Liver (tissue), 8 donors: ENCODE measurements at regions not wholly inside any gene's neighbourhood (a gene's known extent, or its start where the extent isn't known, plus 50 kb on each side); places are given as distances from the start of the nearest gene placed in this dataset.

Source experiments
- DNase-seq: peaks from one replicate; pipeline ENCODE4 v3.0.0-alpha.2; 2017; ENCODE audit warnings: low spot score
- H3K27ac ChIP-seq, 2 donors: one replicate each; pipeline ENCODE4 v1.7.0; 2013; ENCODE audit warnings: inconsistent platforms in 2 of 2, low read length in 2 of 2, control low read depth in 1 of 2, low read depth in 1 of 2, mild to moderate bottlenecking in 1 of 2
- H3K27me3 ChIP-seq, 4 donors: one replicate each; pipeline versions ENCODE4 v1.6.1 to v1.7.0; 2013; ENCODE audit warnings: low read length in 3 of 4, inconsistent platforms in 1 of 4, mild to moderate bottlenecking in 1 of 4, moderate library complexity in 1 of 4; ENCODE audit not compliant: control insufficient read depth in 4 of 4, insufficient read depth in 4 of 4
- H3K36me3 ChIP-seq, 4 donors: one replicate each; pipeline versions ENCODE4 v1.6.1 to v1.7.0; 2013; ENCODE audit warnings: low read length in 3 of 4, mild to moderate bottlenecking in 3 of 4, low read depth in 1 of 4, moderate library complexity in 1 of 4; ENCODE audit not compliant: control insufficient read depth in 4 of 4, insufficient read depth in 3 of 4
- H3K4me1 ChIP-seq, 4 donors: one replicate each; pipeline versions ENCODE4 v1.6.1 to v1.7.0; 2013; ENCODE audit warnings: low read length in 3 of 4, mild to moderate bottlenecking in 3 of 4, moderate library complexity in 1 of 4; ENCODE audit not compliant: control insufficient read depth in 4 of 4, insufficient read depth in 4 of 4
- H3K4me3 ChIP-seq, 3 donors: one replicate each; pipeline versions ENCODE4 v1.6.1 to v1.7.0; 2013; ENCODE audit warnings: low read length in 3 of 3, control low read depth in 1 of 3, low read depth in 1 of 3, mild to moderate bottlenecking in 1 of 3
- H3K9ac ChIP-seq, 2 donors: one replicate each; pipeline ENCODE4 v1.7.0; 2013; ENCODE audit warnings: low read length in 2 of 2, mild to moderate bottlenecking in 2 of 2, moderate library complexity in 2 of 2, control low read depth in 1 of 2, low read depth in 1 of 2
- H3K9me3 ChIP-seq, 4 donors: one replicate each; pipeline versions ENCODE4 v1.6.1 to v1.7.0; 2013; ENCODE audit warnings: low read length in 3 of 4; ENCODE audit not compliant: control insufficient read depth in 4 of 4
- ATF3 ChIP-seq: IDR thresholded peaks from 2 replicates; pipeline ENCODE4 v1.6.1; 2016; ENCODE audit warnings: antibody characterized with exemption
- CTCF ChIP-seq: fragments of 150-350 bp; IDR thresholded peaks from 2 replicates; pipeline ENCODE4 v1.5.1; 2017; ENCODE audit warnings: improper control_type of control experiment, low read depth, low read length; ENCODE audit not compliant: missing input control
- EGR1 ChIP-seq, 2 donors: IDR thresholded peaks; 2 replicates each; pipeline ENCODE4 v1.6.1; 2016 to 2018; ENCODE audit warnings: antibody characterized with exemption in 2 of 2, low read depth in 2 of 2
- FOXA1 ChIP-seq: IDR thresholded peaks from 2 replicates; pipeline ENCODE4 v1.6.1; 2016; ENCODE audit warnings: antibody characterized with exemption
- FOXA2 ChIP-seq: IDR thresholded peaks from 2 replicates; pipeline ENCODE4 v1.6.1; 2016; ENCODE audit warnings: antibody characterized with exemption
- GABPA ChIP-seq, 2 donors: IDR thresholded peaks in 1 of 2; conservative IDR thresholded peaks in 1 of 2; 2 replicates each; pipeline ENCODE4 v1.6.1; 2016; ENCODE audit warnings: antibody characterized with exemption in 2 of 2, mild to moderate bottlenecking in 1 of 2, moderate library complexity in 1 of 2
- HNF4A ChIP-seq, 2 donors: conservative IDR thresholded peaks; 2 replicates each; pipeline ENCODE4 v1.6.1; 2016; ENCODE audit warnings: antibody characterized with exemption in 2 of 2, mild to moderate bottlenecking in 2 of 2
- HNF4G ChIP-seq: IDR thresholded peaks from 2 replicates; pipeline ENCODE4 v1.6.1; 2016; ENCODE audit warnings: antibody characterized with exemption
- JUND ChIP-seq, 2 donors: IDR thresholded peaks; 2 replicates each; pipeline ENCODE4 v1.6.1; 2016; ENCODE audit warnings: antibody characterized with exemption in 2 of 2
- MAX ChIP-seq: IDR thresholded peaks from 2 replicates; pipeline ENCODE4 v1.6.1; 2016; ENCODE audit warnings: antibody characterized with exemption
- NR2F2 ChIP-seq: IDR thresholded peaks from 2 replicates; pipeline ENCODE4 v1.6.1; 2016; ENCODE audit warnings: antibody characterized with exemption
- RAD21 ChIP-seq, 2 donors: IDR thresholded peaks; 2 replicates each; pipeline ENCODE4 v1.6.1; 2016; ENCODE audit warnings: antibody characterized with exemption in 2 of 2, mild to moderate bottlenecking in 2 of 2
- REST ChIP-seq: IDR thresholded peaks from 2 replicates; pipeline ENCODE4 v1.6.1; 2016; ENCODE audit warnings: antibody characterized with exemption, mild to moderate bottlenecking
- RXRA ChIP-seq, 2 donors: IDR thresholded peaks; 2 replicates each; pipeline ENCODE4 v1.6.1; 2017 to 2018; ENCODE audit warnings: antibody characterized with exemption in 2 of 2, mild to moderate bottlenecking in 1 of 2
- SP1 ChIP-seq: IDR thresholded peaks from 2 replicates; pipeline ENCODE4 v1.6.1; 2018; ENCODE audit warnings: antibody characterized with exemption, mild to moderate bottlenecking
- TAF1 ChIP-seq: conservative IDR thresholded peaks from 2 replicates; pipeline ENCODE4 v1.6.1; 2016; ENCODE audit warnings: antibody characterized with exemption, mild to moderate bottlenecking
- YY1 ChIP-seq: IDR thresholded peaks from 2 replicates; pipeline ENCODE4 v1.6.1; 2016; ENCODE audit warnings: antibody characterized with exemption, mild to moderate bottlenecking
- ZBTB33 ChIP-seq: IDR thresholded peaks from 2 replicates; pipeline ENCODE4 v1.6.1; 2016; ENCODE audit warnings: antibody characterized with exemption
- WGBS: extraction: QIAGEN DNeasy Blood & Tissue Kit; methylation state at CpG from one replicate; pipeline ENCODE4 v1.1.7; 2013; 5-methylcytosine and 5-hydroxymethylcytosine counted together
- donor health status: healthy.
- donor health status: healthy.
- donor health status: healthy.
- donor health status: healthy.
- donor health status: healthy.

GRCh38 chr16:80330803-80331202, 210.0 kb upstream of the DYNLRB2 start:
- WGBS = 58% methylated on average over 3 of the region's 3 CpGs
- Histone ChIP-seq H3K4me1 (no peaks in the 10 kb centered on the region), H3K27me3 (no peaks in the 10 kb centered on the region), H3K36me3 (no peaks in the 10 kb centered on the region), H3K4me3 (no peak overlapping the region), H3K27ac (no peak overlapping the region), H3K9ac (no peak overlapping the region), H3K9me3 (no peaks in the 10 kb centered on the region)
- no peak for DNase-seq
- TF ChIP-seq ZBTB33 (no peak), HNF4A (conservative IDR thresholded peaks at IDR 0.05) (peak; percentile 24 to 40), SP1 (no peak)

- WGBS = 96% methylated on average over 3 of the region's 3 CpGs
- Histone ChIP-seq H3K36me3 (no peaks in the 10 kb centered on the region), H3K27me3 (no peaks in the 10 kb centered on the region), H3K9me3 (no peaks in the 10 kb centered on the region), H3K9ac (no peak overlapping the region), H3K4me1 (no peaks in the 10 kb centered on the region), H3K27ac (no peak overlapping the region), H3K4me3 (no peak overlapping the region)
- TF ChIP-seq RXRA (IDR thresholded peaks at IDR 0.05) = no peak
- TF ChIP-seq SP1 = no peak
- no peak for TF ChIP-seq HNF4G
- no peak for TF ChIP-seq GABPA (IDR thresholded peaks at IDR 0.05 in 1 of 2, conservative IDR thresholded peaks at IDR 0.05 in 1 of 2)
- TF ChIP-seq CTCF = no peak
- no peak for TF ChIP-seq YY1
- TF ChIP-seq MAX = no peak
- no peak for TF ChIP-seq TAF1
- TF ChIP-seq HNF4A (conservative IDR thresholded peaks at IDR 0.05) = no peak
- no peak for TF ChIP-seq EGR1 (IDR thresholded peaks at IDR 0.05; ENCODE audit: low read depth in 2 of 2)
- no peak for TF ChIP-seq REST
- TF ChIP-seq JUND (IDR thresholded peaks at IDR 0.05) = no peak
- TF ChIP-seq ZBTB33 = no peak
- no peak for TF ChIP-seq RAD21 (IDR thresholded peaks at IDR 0.05)
- no peak for TF ChIP-seq NR2F2
- no peak for TF ChIP-seq FOXA1
- TF ChIP-seq ATF3 = no peak
- no peak for TF ChIP-seq FOXA2
- no peak for DNase-seq
Observed at GRCh38 chr16:80330150-80330549, 210.6 kb upstream of the DYNLRB2 start.
